Keratinocyte (primary cell): ENCODE measurements at regions not wholly inside any gene's neighbourhood (a gene's known extent, or its start where the extent isn't known, plus 50 kb on each side); places are given as distances from the start of the nearest gene placed in this dataset.

ENCODE experiments used
- DNase-seq: peaks from one replicate; pipeline ENCODE4 v3.0.0-alpha.2; 2011; ENCODE audit warnings: low read depth, missing footprints, low spot score
- FAIRE-seq: peaks from 2 replicates; lab custom pipeline; 2011; peaks lifted over from hg19 to GRCh38; lab: Jason Lieb, UNC
- H2AFZ ChIP-seq: 2 replicates; pipeline ENCODE4 v1.6.0; 2012; ENCODE audit warnings: low read length, control low read depth, inconsistent platforms; ENCODE audit not compliant: control insufficient read depth
- H3K27ac ChIP-seq: 2 replicates; pipeline ENCODE4 v1.5.1; 2011; ENCODE audit warnings: low read length; ENCODE audit not compliant: control insufficient read depth, insufficient read depth
- H3K27me3 ChIP-seq: 3 replicates; pipeline ENCODE4 v1.6.0; 2011; ENCODE audit warnings: low read length; ENCODE audit not compliant: control insufficient read depth, insufficient read depth; ENCODE audit errors: extremely low read depth
- H3K36me3 ChIP-seq, 2 experiments: 2 replicates in 1 of 2; 3 replicates in 1 of 2; pipeline ENCODE4 v1.5.1; 2011; ENCODE audit warnings: low read length in 2 of 2, mild to moderate bottlenecking in 1 of 2; ENCODE audit not compliant: control insufficient read depth in 2 of 2, insufficient read depth in 2 of 2; ENCODE audit errors: extremely low read depth in 1 of 2
- H3K4me1 ChIP-seq: 3 replicates; pipeline ENCODE4 v1.5.1; 2011; ENCODE audit warnings: low read length; ENCODE audit not compliant: control insufficient read depth, insufficient read depth; ENCODE audit errors: extremely low read depth
- H3K4me2 ChIP-seq: 3 replicates; pipeline ENCODE4 v1.6.0; 2011; ENCODE audit warnings: low read depth, low read length; ENCODE audit not compliant: control insufficient read depth, insufficient read depth; ENCODE audit errors: extremely low read depth
- H3K4me3 ChIP-seq, 3 experiments: fragments of 200-600 bp in 1 of 3; sonication (generic) in 1 of 3; 2 replicates in 2 of 3; 3 replicates in 1 of 3; pipeline ENCODE4 v1.5.1; 2011 to 2016; ENCODE audit warnings: low read length in 3 of 3, mild to moderate bottlenecking in 3 of 3, control low read depth in 2 of 3, inconsistent platforms in 1 of 3, low read depth in 1 of 3, mixed read lengths in 1 of 3, mixed run types in 1 of 3, moderate library complexity in 1 of 3; ENCODE audit not compliant: control insufficient read depth in 2 of 3, insufficient read depth in 2 of 3; ENCODE audit errors: extremely low read depth in 1 of 3
- H3K79me2 ChIP-seq: 2 replicates; pipeline ENCODE4 v1.6.0; 2012; ENCODE audit warnings: low read length; ENCODE audit not compliant: control insufficient read depth, insufficient read depth
- H3K9ac ChIP-seq: 3 replicates; pipeline ENCODE4 v1.6.0; 2011; ENCODE audit warnings: low read length; ENCODE audit not compliant: control insufficient read depth, insufficient read depth; ENCODE audit errors: extremely low read depth
- H3K9me1 ChIP-seq: 3 replicates; pipeline ENCODE4 v1.6.0; 2011; ENCODE audit warnings: low read length; ENCODE audit not compliant: control insufficient read depth, insufficient read depth; ENCODE audit errors: extremely low read depth
- H3K9me3 ChIP-seq: 2 replicates; pipeline ENCODE4 v1.5.1; 2012; ENCODE audit warnings: low read depth, low read length; ENCODE audit not compliant: control insufficient read depth
- H4K20me1 ChIP-seq: 3 replicates; pipeline ENCODE4 v1.6.0; 2011; ENCODE audit warnings: low read length; ENCODE audit not compliant: control insufficient read depth, insufficient read depth; ENCODE audit errors: extremely low read depth
- EZH2 ChIP-seq: IDR thresholded peaks from one replicate; pipeline ENCODE4 v1.6.1; 2012; ENCODE audit warnings: inconsistent platforms, mild to moderate bottlenecking, low read length, moderate library complexity
- dilution Hi-C: fragments of 300-500 bp; cut with MboI; formaldehyde crosslinking; loops from one replicate; pipeline ENCODE4 v1.7.0; 2020; ENCODE audit warnings: low sequenced_read_pairs; ENCODE audit not compliant: extremely low pct_ligation_motif_present
- TF ChIP-seq, protein P1 (sequence below), 3 experiments: IDR thresholded peaks in 1 of 3; conservative IDR thresholded peaks in 1 of 3; optimal IDR thresholded peaks in 1 of 3; 2 replicates in 2 of 3; 3 replicates in 1 of 3; pipeline versions ENCODE3 to v1.5.1; 2011; ENCODE audit warnings: low read length in 3 of 3, mild to moderate bottlenecking in 3 of 3, moderate library complexity in 2 of 3, control low read depth in 1 of 3, inconsistent platforms in 1 of 3; ENCODE audit not compliant: insufficient read depth in 2 of 3; ENCODE audit errors: extremely low read depth in 1 of 3

DNA sequence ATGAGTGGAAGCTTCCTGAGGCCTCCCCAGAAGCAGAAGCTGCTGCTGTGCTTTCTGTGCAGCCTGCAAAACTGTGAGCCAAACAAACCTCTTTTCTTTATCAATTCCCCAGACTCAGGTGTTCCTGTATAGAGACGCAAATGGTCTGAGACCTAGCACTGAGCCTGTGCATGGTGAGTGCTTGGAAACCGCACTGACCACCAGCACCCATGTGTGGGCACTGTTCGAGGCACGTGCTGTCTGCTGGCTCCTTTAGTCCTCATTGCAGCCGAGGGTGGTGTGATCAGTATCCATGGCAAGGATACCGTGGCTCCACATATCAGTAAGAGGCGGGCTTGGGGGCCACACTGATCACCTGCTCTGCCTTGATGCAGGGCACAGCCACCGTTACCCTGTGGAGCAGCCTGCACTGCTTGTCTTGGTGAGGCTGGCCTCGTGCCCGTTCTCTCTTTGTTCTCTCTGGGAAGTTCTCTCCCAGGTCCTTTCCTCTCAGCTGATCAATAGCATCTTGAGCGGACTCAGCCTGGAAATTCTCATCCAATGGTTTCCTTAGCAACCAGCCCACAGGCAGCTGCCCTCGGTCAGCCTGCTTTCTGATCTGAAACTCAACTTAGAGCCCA is 101.0 kb downstream of the PLXNA1 start:
- FAIRE-seq: no peak
- H3K36me3 ChIP-seq: no peaks in the 10 kb centered on the region

DNA sequence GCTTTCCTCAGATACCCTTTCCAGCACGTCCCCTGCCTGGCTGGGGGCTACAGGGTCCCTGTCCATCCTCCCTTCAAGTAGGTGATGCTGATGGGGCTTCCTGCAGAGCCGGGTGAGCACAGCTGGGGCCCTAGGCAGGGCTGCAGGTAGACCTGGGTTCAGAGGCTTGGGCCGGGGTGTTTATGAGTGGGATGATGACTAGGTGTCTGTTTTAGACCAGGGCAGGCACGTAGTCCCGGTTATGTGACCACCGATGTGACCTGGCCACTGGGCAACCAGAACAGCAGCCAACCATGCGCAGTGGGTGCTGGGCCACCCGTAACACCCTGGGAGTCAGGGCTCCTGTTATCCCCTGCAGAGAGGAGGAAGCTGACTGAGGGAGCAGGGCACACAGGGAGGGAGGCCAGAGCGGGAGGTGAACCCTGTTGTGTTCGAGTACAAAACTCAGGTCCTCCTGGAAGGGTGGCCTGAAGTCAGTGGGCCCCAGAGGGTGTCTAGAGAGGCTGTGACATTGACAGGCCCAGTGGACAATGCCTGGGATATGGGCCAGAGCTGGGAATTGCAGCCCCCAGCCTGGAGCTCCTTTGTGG is 101.6 kb downstream of the PLXNA1 start:
- no peak for DNase-seq
- Histone ChIP-seq H3K27me3 (no peaks in the 10 kb centered on the region), H3K9ac (no peak overlapping the region), H4K20me1 (no peaks in the 10 kb centered on the region), H2AFZ (no peak overlapping the region), H3K4me3 (no peak overlapping the region), H3K79me2 (no peaks in the 10 kb centered on the region), H3K9me3 (no peaks in the 10 kb centered on the region), H3K4me2 (no peak overlapping the region), H3K9me1 (no peaks in the 10 kb centered on the region), H3K36me3 (no peaks in the 10 kb centered on the region), H3K27ac (no peak overlapping the region), H3K4me1 (no peaks in the 10 kb centered on the region)
- FAIRE-seq: no peak
- no peak for TF ChIP-seq EZH2
- TF ChIP-seq, protein P1, sequence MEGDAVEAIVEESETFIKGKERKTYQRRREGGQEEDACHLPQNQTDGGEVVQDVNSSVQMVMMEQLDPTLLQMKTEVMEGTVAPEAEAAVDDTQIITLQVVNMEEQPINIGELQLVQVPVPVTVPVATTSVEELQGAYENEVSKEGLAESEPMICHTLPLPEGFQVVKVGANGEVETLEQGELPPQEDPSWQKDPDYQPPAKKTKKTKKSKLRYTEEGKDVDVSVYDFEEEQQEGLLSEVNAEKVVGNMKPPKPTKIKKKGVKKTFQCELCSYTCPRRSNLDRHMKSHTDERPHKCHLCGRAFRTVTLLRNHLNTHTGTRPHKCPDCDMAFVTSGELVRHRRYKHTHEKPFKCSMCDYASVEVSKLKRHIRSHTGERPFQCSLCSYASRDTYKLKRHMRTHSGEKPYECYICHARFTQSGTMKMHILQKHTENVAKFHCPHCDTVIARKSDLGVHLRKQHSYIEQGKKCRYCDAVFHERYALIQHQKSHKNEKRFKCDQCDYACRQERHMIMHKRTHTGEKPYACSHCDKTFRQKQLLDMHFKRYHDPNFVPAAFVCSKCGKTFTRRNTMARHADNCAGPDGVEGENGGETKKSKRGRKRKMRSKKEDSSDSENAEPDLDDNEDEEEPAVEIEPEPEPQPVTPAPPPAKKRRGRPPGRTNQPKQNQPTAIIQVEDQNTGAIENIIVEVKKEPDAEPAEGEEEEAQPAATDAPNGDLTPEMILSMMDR (optimal IDR thresholded peaks at IDR 0.05 in 1 of 3, IDR thresholded peaks at IDR 0.05 in 1 of 3, conservative IDR thresholded peaks at IDR 0.05 in 1 of 3; ENCODE audit: extremely low read depth in 1 of 3, insufficient read depth in 2 of 3, low read length in 3 of 3): no peak
- dilution Hi-C loops: no loop called here

More for the DNA sequence above, 101.0 kb downstream of the PLXNA1 start:
- no peaks in the 10 kb centered on the region for H3K27me3 ChIP-seq
- H3K27ac ChIP-seq: no peak overlapping the region
- no peaks in the 10 kb centered on the region for H3K9me1 ChIP-seq
- no peak overlapping the region for H3K4me3 ChIP-seq
- TF ChIP-seq, protein P1 (optimal IDR thresholded peaks at IDR 0.05 in 1 of 3, IDR thresholded peaks at IDR 0.05 in 1 of 3, conservative IDR thresholded peaks at IDR 0.05 in 1 of 3; ENCODE audit: extremely low read depth in 1 of 3, insufficient read depth in 2 of 3, low read length in 3 of 3): no peak
- H3K4me2 ChIP-seq: no peak overlapping the region
- H3K79me2 ChIP-seq: no peaks in the 10 kb centered on the region
- no peak for DNase-seq
- no peaks in the 10 kb centered on the region for H3K4me1 ChIP-seq
- no peaks in the 10 kb centered on the region for H3K9me3 ChIP-seq
- H2AFZ ChIP-seq: no peak overlapping the region
- H4K20me1 ChIP-seq: no peaks in the 10 kb centered on the region
- dilution Hi-C loops: no loop called here
- H3K9ac ChIP-seq: no peak overlapping the region
